GM23338 (cell line): ENCODE measurements at regions not wholly inside any gene's neighbourhood (a gene's known extent, or its start where the extent isn't known, plus 50 kb on each side); places are given as distances from the start of the nearest gene placed in this dataset.
A peak's percentile ranks its signal among the peaks of the same experiment; 100 is the strongest.
"Not testable (repeated sequence)": the region's sequence is repeated elsewhere in the genome, so short reads cannot be mapped to it uniquely, and the experiment has no call there.

Experiments
- ATAC-seq: fragments of 200-7000 bp; cut with Tn5 transposase; 3 replicates; pipeline ENCODE4 v1.9.1; 2020
- DNase-seq: peaks from one replicate; pipeline ENCODE4 v3.0.0-alpha.2; 2015; ENCODE audit warnings: low spot score
- H2AFZ ChIP-seq: fragments of 200-600 bp; sonication (generic); 2 replicates; pipeline ENCODE4 v1.8.0; 2016; ENCODE audit warnings: antibody characterized with exemption, mild to moderate bottlenecking, moderate library complexity
- H3F3A ChIP-seq: fragments of 200-600 bp; sonication (generic); replicated peaks from 2 replicates; pipeline ENCODE4 v1.8.0; 2017; ENCODE audit warnings: antibody characterized with exemption, mixed run types, low read depth
- H3K27ac ChIP-seq: fragments of 200-600 bp; sonication (generic); 2 replicates; pipeline ENCODE4 v1.6.1; 2016; ENCODE audit warnings: low read depth
- H3K27me3 ChIP-seq: fragments of 200-600 bp; sonication (generic); 2 replicates; pipeline ENCODE4 v1.8.0; 2016; ENCODE audit warnings: mild to moderate bottlenecking, mixed run types, moderate library complexity; ENCODE audit not compliant: insufficient read depth
- H3K36me3 ChIP-seq: fragments of 200-600 bp; sonication (generic); 2 replicates; pipeline ENCODE4 v1.8.0; 2016; ENCODE audit warnings: mild to moderate bottlenecking; ENCODE audit not compliant: insufficient read depth
- H3K4me1 ChIP-seq: fragments of 200-600 bp; sonication (generic); 2 replicates; pipeline ENCODE4 v1.8.0; 2016; ENCODE audit warnings: mild to moderate bottlenecking, moderate library complexity; ENCODE audit not compliant: insufficient read depth
- H3K4me2 ChIP-seq: fragments of 200-600 bp; sonication (generic); 2 replicates; pipeline ENCODE4 v1.7.1; 2017; ENCODE audit warnings: mixed run types
- H3K4me3 ChIP-seq: fragments of 200-600 bp; sonication (generic); 2 replicates; pipeline ENCODE4 v1.6.1; 2016; ENCODE audit warnings: mixed run types
- H3K79me2 ChIP-seq: fragments of 200-600 bp; sonication (generic); replicated peaks from 2 replicates; pipeline ENCODE4 v1.8.0; 2017; ENCODE audit warnings: mild to moderate bottlenecking; ENCODE audit not compliant: insufficient read depth
- H3K9me2 ChIP-seq: fragments of 200-600 bp; sonication (generic); 2 replicates; pipeline ENCODE4 v1.8.0; 2017; ENCODE audit not compliant: insufficient read depth
- H4K20me1 ChIP-seq: fragments of 200-600 bp; sonication (generic); replicated peaks from 2 replicates; pipeline ENCODE4 v1.8.0; 2017; ENCODE audit warnings: mild to moderate bottlenecking; ENCODE audit not compliant: insufficient read depth
- H3K27ac Mint-ChIP-seq: 2 replicates; pipeline ENCODE4 v1.8.0; 2020; ENCODE audit warnings: inconsistent platforms, mild to moderate bottlenecking, moderate library complexity, mixed read lengths
- H3K27me3 Mint-ChIP-seq: 3 replicates; pipeline ENCODE4 v1.8.0; 2022; ENCODE audit warnings: low read depth, mild to moderate bottlenecking, moderate library complexity, mixed read lengths, inconsistent platforms; ENCODE audit not compliant: insufficient read depth, poor library complexity
- H3K36me3 Mint-ChIP-seq: 3 replicates; pipeline ENCODE4 v1.8.0; 2021; ENCODE audit warnings: low read depth, mild to moderate bottlenecking, inconsistent platforms, moderate library complexity, mixed read lengths
- H3K4me1 Mint-ChIP-seq: 3 replicates; pipeline ENCODE4 v1.8.0; 2020; ENCODE audit warnings: mild to moderate bottlenecking, inconsistent platforms, mixed read lengths
- H3K4me3 Mint-ChIP-seq: 3 replicates; pipeline ENCODE4 v1.8.0; 2021; ENCODE audit warnings: moderate library complexity, mild to moderate bottlenecking, inconsistent platforms, mixed read lengths
- H3K9me3 Mint-ChIP-seq: 3 replicates; pipeline ENCODE4 v1.8.0; 2020; ENCODE audit warnings: moderate library complexity, mild to moderate bottlenecking, inconsistent platforms, mixed read lengths
- CTCF ChIP-seq, 2 experiments: fragments of 200-600 bp in 1 of 2; sonication (generic) in 1 of 2; conservative IDR thresholded peaks; 2 replicates each; pipeline versions ENCODE4 v1.5.1 to v1.6.1; 2016 to 2017; ENCODE audit warnings: antibody characterized with exemption in 2 of 2, low read depth in 2 of 2, mild to moderate bottlenecking in 2 of 2, moderate library complexity in 1 of 2
- JUNB ChIP-seq: IDR thresholded peaks from one replicate; pipeline ENCODE4 v1.6.1; 2016; ENCODE audit warnings: antibody characterized with exemption; ENCODE audit not compliant: unreplicated experiment
- NANOG ChIP-seq: IDR thresholded peaks from 2 replicates; pipeline ENCODE4 v1.6.1; 2016; ENCODE audit warnings: antibody characterized with exemption, borderline replicate concordance

- DNase-seq (peak; percentile 27), ATAC-seq (peak; percentile 67)
- 0 out of 2 replicates have a peak, but pooled peaks cover 4% of the 10 kb centered on the region for H3K9me2 ChIP-seq
- peak overlapping the region; percentile 24 for H3K4me2 ChIP-seq
- no peaks in the 10 kb centered on the region for H3F3A ChIP-seq
- H3K4me3 ChIP-seq, result no peak overlapping the region
- Mint-ChIP-seq H3K9me3 (no peaks in the 10 kb centered on the region), H3K4me3 (no peak overlapping the region), H3K36me3 (no peaks in the 10 kb centered on the region), H3K27ac (no peak overlapping the region), H3K4me1 (peaks cover 12% of the 10 kb centered on the region), H3K27me3 (peaks cover 3% of the 10 kb centered on the region)
- no peak overlapping the region for H2AFZ ChIP-seq
- H3K4me1 ChIP-seq, result peaks cover 17% of the 10 kb centered on the region
- H3K79me2 ChIP-seq, result no peaks in the 10 kb centered on the region
- H4K20me1 ChIP-seq, result no peaks in the 10 kb centered on the region
- H3K27ac ChIP-seq, result no peak overlapping the region
- TF ChIP-seq NANOG (0 out of 2 replicates have a peak, but pooled peaks have one; percentile 10), CTCF (conservative IDR thresholded peaks at IDR 0.05; ENCODE audit: low read depth in 2 of 2) (no peak)
- no peaks in the 10 kb centered on the region for H3K36me3 ChIP-seq
- no peaks in the 10 kb centered on the region for H3K27me3 ChIP-seq
Observed at GRCh38 chr15:36039996-36040572, 494.1 kb upstream of the DPH6 start.

GRCh38 chr15:36047018-36047716 is 501.2 kb upstream of the DPH6 start:
- H3F3A ChIP-seq, H3K36me3 Mint-ChIP-seq, DNase-seq, H3K36me3 ChIP-seq, H3K79me2 ChIP-seq, H3K9me3 Mint-ChIP-seq, H3K27ac Mint-ChIP-seq, H3K9me2 ChIP-seq, H3K4me3 Mint-ChIP-seq, ATAC-seq, H3K27me3 ChIP-seq, H3K4me1 ChIP-seq, H3K27ac ChIP-seq, H3K27me3 Mint-ChIP-seq, H3K4me1 Mint-ChIP-seq, H3K4me3 ChIP-seq, H4K20me1 ChIP-seq, H2AFZ ChIP-seq, H3K4me2 ChIP-seq: not testable (repeated sequence)

GRCh38 chr15:36050899-36051298 is 504.9 kb upstream of the DPH6 start:
- Mint-ChIP-seq H3K4me1 (peaks cover 5% of the 10 kb centered on the region; the same call in 2 of the 3 replicates), H3K27me3 (peaks cover 3% of the 10 kb centered on the region), H3K9me3 (peaks cover 10% of the 10 kb centered on the region), H3K4me3 (no peak overlapping the region), H3K36me3 (0 out of 3 replicates have a peak, but pooled peaks cover 4% of the 10 kb centered on the region), H3K27ac (no peak overlapping the region)
- Histone ChIP-seq H2AFZ (no peak overlapping the region), H3K27me3 (no peaks in the 10 kb centered on the region), H3K4me1 (no peaks in the 10 kb centered on the region), H3K4me3 (no peak overlapping the region), H3K79me2 (no peaks in the 10 kb centered on the region), H3K4me2 (no peak overlapping the region), H4K20me1 (no peaks in the 10 kb centered on the region), H3K9me2 (no peaks in the 10 kb centered on the region), H3K36me3 (no peaks in the 10 kb centered on the region), H3F3A (no peaks in the 10 kb centered on the region), H3K27ac (no peak overlapping the region)
- TF ChIP-seq CTCF (conservative IDR thresholded peaks at IDR 0.05; ENCODE audit: low read depth in 2 of 2), result peak; percentile 25 to 40
- TF ChIP-seq JUNB, result no peak
- ATAC-seq (peak; percentile 56), DNase-seq (peak; percentile 46)
